WTC11 (cell line): ENCODE measurements at regions not wholly inside any gene's neighbourhood (a gene's known extent, or its start where the extent isn't known, plus 50 kb on each side); places are given as distances from the start of the nearest gene placed in this dataset.

Experiments used
- ATAC-seq: fragments of 200-7000 bp; cut with Tn5 transposase; 2 replicates; pipeline ENCODE4 v1.10.0; 2021; ENCODE audit warnings: mild to moderate bottlenecking, moderate library complexity
- CTCF ChIA-PET: fragments of 300-600 bp; sonication (Branson Sonifier 250); formaldehyde crosslinking; loops from one replicate; lab custom pipeline; 2021; ENCODE audit warnings: antibody characterized with exemption; lab: Charles Lee
- POLR2A ChIA-PET: fragments of 350-600 bp; sonication (Branson Sonifier 250); formaldehyde crosslinking; loops from one replicate; lab custom pipeline; 2021; ENCODE audit warnings: antibody characterized with exemption; lab: Charles Lee
- DNase-seq: peaks from one replicate; pipeline ENCODE4 v3.0.0; 2021; ENCODE audit warnings: low spot score
- H3K27ac Mint-ChIP-seq: 2 replicates; pipeline ENCODE4 v1.8.0; 2021; ENCODE audit warnings: mixed read lengths
- H3K27me3 Mint-ChIP-seq: 2 replicates; pipeline ENCODE4 v1.8.0; 2021; ENCODE audit warnings: low read depth, mild to moderate bottlenecking, moderate library complexity, mixed read lengths
- H3K36me3 Mint-ChIP-seq: 2 replicates; pipeline ENCODE4 v1.8.0; 2021; ENCODE audit warnings: mixed read lengths
- H3K4me1 Mint-ChIP-seq: 2 replicates; pipeline ENCODE4 v1.8.0; 2022; ENCODE audit warnings: mixed read lengths
- H3K4me3 Mint-ChIP-seq: 2 replicates; pipeline ENCODE4 v1.8.0; 2021; ENCODE audit warnings: mild to moderate bottlenecking, moderate library complexity, mixed read lengths
- H3K9me3 Mint-ChIP-seq: 2 replicates; pipeline ENCODE4 v1.8.0; 2021; ENCODE audit warnings: mixed read lengths
- ATF3 ChIP-seq: sonication (generic); formaldehyde crosslinking; conservative IDR thresholded peaks from 2 replicates; pipeline ENCODE4 v1.8.1; 2022; ENCODE audit warnings: mild to moderate bottlenecking, missing genetic modification reagents
- CDX4 ChIP-seq: fragments of 250-450 bp; sonication (Bioruptor Pico); IDR thresholded peaks from 2 replicates; pipeline ENCODE4 v1.9.0; 2021; ENCODE audit warnings: moderate library complexity, mild to moderate bottlenecking, inconsistent platforms, borderline replicate concordance
- CREM ChIP-seq: sonication (generic); formaldehyde crosslinking; IDR thresholded peaks from 2 replicates; pipeline ENCODE4 v1.8.1; 2022; ENCODE audit warnings: mild to moderate bottlenecking, missing genetic modification reagents, moderate library complexity
- E2F5 ChIP-seq: sonication (generic); formaldehyde crosslinking; IDR thresholded peaks from 2 replicates; pipeline ENCODE4 v1.8.1; 2022; ENCODE audit warnings: mild to moderate bottlenecking, moderate library complexity, missing genetic modification reagents
- ERG ChIP-seq: fragments of 250-450 bp; sonication (Bioruptor Pico); IDR thresholded peaks from 2 replicates; pipeline ENCODE4 v1.8.0; 2021; ENCODE audit warnings: mild to moderate bottlenecking
- ESRRA ChIP-seq: sonication (generic); formaldehyde crosslinking; IDR thresholded peaks from 2 replicates; pipeline ENCODE4 v1.8.1; 2022; ENCODE audit warnings: mild to moderate bottlenecking, missing genetic modification reagents, borderline replicate concordance
- FOXP1 ChIP-seq: sonication (generic); formaldehyde crosslinking; IDR thresholded peaks from 2 replicates; pipeline ENCODE4 v1.8.0; 2022; ENCODE audit warnings: missing genetic modification reagents, mild to moderate bottlenecking, moderate library complexity, borderline replicate concordance
- GABPB1 ChIP-seq: sonication (generic); formaldehyde crosslinking; IDR thresholded peaks from 2 replicates; pipeline ENCODE4 v1.8.1; 2023; ENCODE audit warnings: mild to moderate bottlenecking, missing genetic modification reagents
- HMGA2 ChIP-seq: fragments of 250-450 bp; sonication (Bioruptor Pico); IDR thresholded peaks from 2 replicates; pipeline ENCODE4 v1.4.0; 2021; ENCODE audit warnings: mild to moderate bottlenecking, moderate library complexity
- MYBL2 ChIP-seq: sonication (generic); formaldehyde crosslinking; IDR thresholded peaks from 2 replicates; pipeline ENCODE4 v1.8.1; 2023; ENCODE audit warnings: mild to moderate bottlenecking, moderate library complexity, missing genetic modification reagents
- NR2C2 ChIP-seq: sonication (generic); formaldehyde crosslinking; IDR thresholded peaks from 2 replicates; pipeline ENCODE4 v1.8.0; 2022; ENCODE audit warnings: mild to moderate bottlenecking, missing genetic modification reagents
- RELA ChIP-seq: sonication (generic); formaldehyde crosslinking; IDR thresholded peaks from 2 replicates; pipeline ENCODE4 v1.8.1; 2022; ENCODE audit warnings: missing genetic modification reagents, mild to moderate bottlenecking, borderline replicate concordance
- SMAD4 ChIP-seq: sonication (generic); formaldehyde crosslinking; IDR thresholded peaks from 2 replicates; pipeline ENCODE4 v1.8.0; 2022; ENCODE audit warnings: mild to moderate bottlenecking, missing genetic modification reagents
- SOX15 ChIP-seq: fragments of 250-450 bp; sonication (Bioruptor Pico); IDR thresholded peaks from 2 replicates; pipeline ENCODE4 v1.9.0; 2021; ENCODE audit warnings: mild to moderate bottlenecking
- SP1 ChIP-seq: sonication (generic); formaldehyde crosslinking; conservative IDR thresholded peaks from 2 replicates; pipeline ENCODE4 v1.8.1; 2022; ENCODE audit warnings: missing genetic modification reagents
- ZNF219 ChIP-seq: sonication (generic); formaldehyde crosslinking; IDR thresholded peaks from 2 replicates; pipeline ENCODE4 v1.8.0; 2023; ENCODE audit warnings: missing genetic modification reagents, mild to moderate bottlenecking, borderline replicate concordance
- ZNF317 ChIP-seq: sonication (generic); formaldehyde crosslinking; IDR thresholded peaks from 2 replicates; pipeline ENCODE4 v1.8.1; 2023; ENCODE audit warnings: low read depth, mild to moderate bottlenecking, moderate library complexity, missing genetic modification reagents, borderline replicate concordance
- ZNF396 ChIP-seq: fragments of 250-450 bp; sonication (Bioruptor Pico); IDR thresholded peaks from 2 replicates; pipeline ENCODE4 v1.8.0; 2021; ENCODE audit warnings: mild to moderate bottlenecking, moderate library complexity, borderline replicate concordance
- ZNF416 ChIP-seq: fragments of 250-450 bp; sonication (Bioruptor Pico); IDR thresholded peaks from 2 replicates; pipeline ENCODE4 v1.9.0; 2021; ENCODE audit warnings: mild to moderate bottlenecking, inconsistent platforms
- ZNF425 ChIP-seq: fragments of 250-450 bp; sonication (Bioruptor Pico); conservative IDR thresholded peaks from 2 replicates; pipeline ENCODE4 v1.9.0; 2021; ENCODE audit warnings: mild to moderate bottlenecking
- TF ChIP-seq, protein P1 (sequence below): sonication (generic); formaldehyde crosslinking; IDR thresholded peaks from 2 replicates; pipeline ENCODE4 v1.8.0; 2023; ENCODE audit warnings: mild to moderate bottlenecking, missing genetic modification reagents
- TF ChIP-seq, protein P2 (sequence below): sonication (generic); formaldehyde crosslinking; IDR thresholded peaks from 2 replicates; pipeline ENCODE4 v1.8.0; 2022; ENCODE audit warnings: mild to moderate bottlenecking, missing genetic modification reagents
- TF ChIP-seq, protein P3 (sequence below): sonication (generic); formaldehyde crosslinking; IDR thresholded peaks from 2 replicates; pipeline ENCODE4 v1.8.1; 2023; ENCODE audit warnings: mild to moderate bottlenecking, moderate library complexity, missing genetic modification reagents

DNA sequence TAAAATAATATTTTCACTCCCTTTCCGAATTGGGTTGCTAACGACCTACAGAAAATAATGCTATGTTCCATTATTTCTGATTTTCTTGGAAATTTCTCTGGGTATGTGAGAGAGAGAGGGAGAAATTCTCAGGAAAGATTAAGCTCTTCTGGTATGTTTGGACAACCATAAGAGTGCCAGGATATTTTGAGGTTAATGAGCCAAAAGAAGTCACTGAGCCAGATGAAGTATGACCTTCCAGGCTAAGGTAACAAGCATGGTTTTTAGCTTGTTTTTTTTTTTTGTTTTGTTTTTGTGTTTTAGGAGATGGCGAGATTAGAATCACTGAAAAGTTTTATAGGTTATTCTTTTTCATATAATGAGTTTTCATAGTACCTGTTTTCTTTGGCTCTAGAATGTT lies 171.0 kb upstream of the FOXP2 start:
- ChIA-PET CTCF (interaction anchor here (0.7 kb wide), 1 partner anchor 162 kb away, joined by 3 read pairs; no protein-coding TSS in a partner anchor), POLR2A (interaction anchor here (0.6 kb wide), 1 partner anchor 234 kb away, joined by 3 read pairs; no protein-coding TSS in a partner anchor)
- Mint-ChIP-seq H3K27ac (no peak overlapping the region), H3K27me3 (no peaks in the 10 kb centered on the region), H3K4me3 (no peak overlapping the region), H3K9me3 (peaks cover 7% of the 10 kb centered on the region), H3K4me1 (peaks cover 11% of the 10 kb centered on the region), H3K36me3 (no peaks in the 10 kb centered on the region)
- TF ChIP-seq ATF3 (CRISPR knock-in tag) (no peak), CREM (no peak), SMAD4 (CRISPR knock-in tag) (no peak), SOX15 (CRISPR knock-in tag) (no peak)
- TF ChIP-seq, protein P1, sequence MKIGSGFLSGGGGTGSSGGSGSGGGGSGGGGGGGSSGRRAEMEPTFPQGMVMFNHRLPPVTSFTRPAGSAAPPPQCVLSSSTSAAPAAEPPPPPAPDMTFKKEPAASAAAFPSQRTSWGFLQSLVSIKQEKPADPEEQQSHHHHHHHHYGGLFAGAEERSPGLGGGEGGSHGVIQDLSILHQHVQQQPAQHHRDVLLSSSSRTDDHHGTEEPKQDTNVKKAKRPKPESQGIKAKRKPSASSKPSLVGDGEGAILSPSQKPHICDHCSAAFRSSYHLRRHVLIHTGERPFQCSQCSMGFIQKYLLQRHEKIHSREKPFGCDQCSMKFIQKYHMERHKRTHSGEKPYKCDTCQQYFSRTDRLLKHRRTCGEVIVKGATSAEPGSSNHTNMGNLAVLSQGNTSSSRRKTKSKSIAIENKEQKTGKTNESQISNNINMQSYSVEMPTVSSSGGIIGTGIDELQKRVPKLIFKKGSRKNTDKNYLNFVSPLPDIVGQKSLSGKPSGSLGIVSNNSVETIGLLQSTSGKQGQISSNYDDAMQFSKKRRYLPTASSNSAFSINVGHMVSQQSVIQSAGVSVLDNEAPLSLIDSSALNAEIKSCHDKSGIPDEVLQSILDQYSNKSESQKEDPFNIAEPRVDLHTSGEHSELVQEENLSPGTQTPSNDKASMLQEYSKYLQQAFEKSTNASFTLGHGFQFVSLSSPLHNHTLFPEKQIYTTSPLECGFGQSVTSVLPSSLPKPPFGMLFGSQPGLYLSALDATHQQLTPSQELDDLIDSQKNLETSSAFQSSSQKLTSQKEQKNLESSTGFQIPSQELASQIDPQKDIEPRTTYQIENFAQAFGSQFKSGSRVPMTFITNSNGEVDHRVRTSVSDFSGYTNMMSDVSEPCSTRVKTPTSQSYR, result no peak
- TF ChIP-seq, protein P2, sequence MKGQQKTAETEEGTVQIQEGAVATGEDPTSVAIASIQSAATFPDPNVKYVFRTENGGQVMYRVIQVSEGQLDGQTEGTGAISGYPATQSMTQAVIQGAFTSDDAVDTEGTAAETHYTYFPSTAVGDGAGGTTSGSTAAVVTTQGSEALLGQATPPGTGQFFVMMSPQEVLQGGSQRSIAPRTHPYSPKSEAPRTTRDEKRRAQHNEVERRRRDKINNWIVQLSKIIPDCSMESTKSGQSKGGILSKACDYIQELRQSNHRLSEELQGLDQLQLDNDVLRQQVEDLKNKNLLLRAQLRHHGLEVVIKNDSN (CRISPR knock-in tag), result no peak
- ATAC-seq (no peak), DNase-seq (no peak)

DNA sequence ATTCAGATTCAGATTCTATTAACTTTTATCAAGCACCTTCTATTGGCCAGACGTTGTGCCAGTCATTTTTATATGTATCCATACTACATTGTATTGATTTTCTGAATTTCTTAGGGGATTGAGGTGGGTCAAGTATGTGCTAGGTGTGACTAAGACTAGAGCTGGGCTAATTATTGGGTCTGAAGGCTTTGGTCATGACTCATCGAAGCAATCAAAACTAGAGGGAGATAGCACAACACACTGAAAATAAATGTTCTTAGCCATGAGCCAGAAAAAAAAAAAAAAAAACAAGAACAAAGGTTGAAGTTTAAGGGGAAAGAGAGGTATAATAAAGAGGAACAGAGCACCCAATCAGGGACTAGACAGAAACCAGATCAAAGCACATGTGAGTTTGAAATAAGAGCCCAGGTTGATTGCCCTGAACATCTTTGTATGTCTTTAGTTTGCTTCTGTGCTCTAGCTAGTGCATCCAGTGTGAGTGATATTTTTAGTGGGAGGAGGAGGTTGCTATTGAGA lies 171.6 kb upstream of the FOXP2 start:
- H3K27me3 Mint-ChIP-seq, result no peaks in the 10 kb centered on the region
- POLR2A ChIA-PET, result interaction anchor here (0.6 kb wide), 1 partner anchor 234 kb away, joined by 3 read pairs; no protein-coding TSS in a partner anchor
- no peak overlapping the region for H3K27ac Mint-ChIP-seq
- H3K36me3 Mint-ChIP-seq, result no peaks in the 10 kb centered on the region
- ATAC-seq (no peak), DNase-seq (no peak)
- TF ChIP-seq ZNF396 (CRISPR knock-in tag), result no peak
- TF ChIP-seq E2F5, result no peak
- TF ChIP-seq ERG (CRISPR knock-in tag), result no peak
- TF ChIP-seq ESRRA, result no peak
- TF ChIP-seq MYBL2, result no peak
- no peak for TF ChIP-seq SP1
- TF ChIP-seq ZNF425 (CRISPR knock-in tag), result no peak
- no peak for TF ChIP-seq NR2C2
- TF ChIP-seq ZNF219 (CRISPR knock-in tag), result no peak
- no peak for TF ChIP-seq RELA (CRISPR knock-in tag)
- TF ChIP-seq GABPB1, result no peak
- TF ChIP-seq ZNF317 (CRISPR knock-in tag), result no peak
- TF ChIP-seq, protein P3, sequence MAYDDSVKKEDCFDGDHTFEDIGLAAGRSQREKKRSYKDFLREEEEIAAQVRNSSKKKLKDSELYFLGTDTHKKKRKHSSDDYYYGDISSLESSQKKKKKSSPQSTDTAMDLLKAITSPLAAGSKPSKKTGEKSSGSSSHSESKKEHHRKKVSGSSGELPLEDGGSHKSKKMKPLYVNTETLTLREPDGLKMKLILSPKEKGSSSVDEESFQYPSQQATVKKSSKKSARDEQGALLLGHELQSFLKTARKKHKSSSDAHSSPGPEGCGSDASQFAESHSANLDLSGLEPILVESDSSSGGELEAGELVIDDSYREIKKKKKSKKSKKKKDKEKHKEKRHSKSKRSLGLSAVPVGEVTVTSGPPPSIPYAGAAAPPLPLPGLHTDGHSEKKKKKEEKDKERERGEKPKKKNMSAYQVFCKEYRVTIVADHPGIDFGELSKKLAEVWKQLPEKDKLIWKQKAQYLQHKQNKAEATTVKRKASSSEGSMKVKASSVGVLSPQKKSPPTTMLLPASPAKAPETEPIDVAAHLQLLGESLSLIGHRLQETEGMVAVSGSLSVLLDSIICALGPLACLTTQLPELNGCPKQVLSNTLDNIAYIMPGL (CRISPR knock-in tag), result no peak
- TF ChIP-seq HMGA2 (CRISPR knock-in tag), result no peak
- no peak for TF ChIP-seq ZNF416
- TF ChIP-seq FOXP1 (CRISPR knock-in tag), result no peak
- TF ChIP-seq CDX4 (CRISPR knock-in tag), result no peak
- peaks cover 3% of the 10 kb centered on the region for H3K9me3 Mint-ChIP-seq
- H3K4me3 Mint-ChIP-seq, result no peak overlapping the region
- CTCF ChIA-PET, result interaction anchor here (0.7 kb wide), 1 partner anchor 161 kb away, joined by 3 read pairs; no protein-coding TSS in a partner anchor
- H3K4me1 Mint-ChIP-seq, result peaks cover 11% of the 10 kb centered on the region
